ENCODE measurements at regions not wholly inside any gene's neighbourhood (a gene's known extent, or its start where the extent isn't known, plus 50 kb on each side); places are given as distances from the start of the nearest gene placed in this dataset.
"Not testable (repeated sequence)": the region's sequence is repeated elsewhere in the genome, so short reads cannot be mapped to it uniquely, and the experiment has no call there.

DNA sequence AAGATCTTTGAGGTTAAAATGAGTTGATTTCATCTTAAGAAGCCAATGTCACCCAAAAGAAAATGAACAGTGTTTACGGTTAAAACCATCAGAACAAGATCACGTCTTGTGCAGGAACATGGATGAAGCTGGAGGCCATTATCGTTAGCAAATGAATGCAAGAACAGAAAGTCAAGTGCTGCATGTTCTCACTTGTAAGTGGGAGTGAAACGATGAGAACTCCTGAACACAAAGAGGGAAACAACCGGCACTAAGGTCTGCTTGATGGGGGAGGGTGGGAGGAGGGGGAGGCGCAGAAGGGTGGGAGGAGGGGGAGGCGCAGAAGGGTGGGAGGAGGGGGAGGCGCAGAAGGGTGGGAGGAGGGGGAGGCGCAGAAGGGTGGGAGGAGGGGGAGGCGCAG, 214.8 kb upstream of the PRKCQ start:
- not testable (repeated sequence) for H3K27me3 ChIP-seq (replicated peaks); H3K4me3 ChIP-seq; DNase-seq (ENCODE audit: low read depth in 1 of 2, low spot score in 2 of 2); H3K27ac ChIP-seq; H3K9me3 ChIP-seq (replicated peaks); H3K36me3 ChIP-seq; H3K4me1 ChIP-seq (replicated peaks)

DNA sequence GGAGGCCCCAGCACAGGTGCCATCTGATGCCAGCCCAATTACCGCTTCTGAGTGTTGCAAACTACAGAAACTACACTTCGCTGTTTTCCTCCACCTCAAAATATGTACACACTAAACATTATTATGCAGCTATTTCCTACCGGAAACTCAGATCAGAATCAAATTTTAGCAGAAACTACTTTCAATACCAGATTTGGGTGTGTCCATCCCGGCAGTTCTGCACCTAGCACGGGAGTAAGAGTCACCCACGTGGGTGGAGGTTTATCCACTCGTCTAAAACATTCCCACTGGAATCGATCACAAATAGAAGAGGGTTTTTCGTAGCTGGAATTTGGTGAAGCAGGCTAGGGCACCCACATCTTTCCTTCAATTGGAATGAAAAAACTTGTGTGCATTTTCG, 214.4 kb upstream of the PRKCQ start:
- Histone ChIP-seq H3K9me3 (replicated peaks) (no peaks in the 10 kb centered on the region), H3K27ac (no peak overlapping the region), H3K4me3 (no peak overlapping the region), H3K36me3 (peaks cover 7% of the 10 kb centered on the region), H3K4me1 (replicated peaks) (no peaks in the 10 kb centered on the region), H3K27me3 (replicated peaks) (no peaks in the 10 kb centered on the region)
- DNase-seq (ENCODE audit: low read depth in 1 of 2, low spot score in 2 of 2): no peak

GRCh38 chr10:6788731-6789130, 208.7 kb upstream of the PRKCQ start:
- Histone ChIP-seq H3K36me3 (peaks cover 11% of the 10 kb centered on the region), H3K4me1 (replicated peaks) (peaks cover 21% of the 10 kb centered on the region), H3K9me3 (replicated peaks) (no peaks in the 10 kb centered on the region), H3K4me3 (no peak overlapping the region), H3K27ac (no peak overlapping the region), H3K27me3 (replicated peaks) (no peaks in the 10 kb centered on the region)
- no peak for DNase-seq (ENCODE audit: low read depth in 1 of 2, low spot score in 2 of 2)

GRCh38 chr10:6788231-6788630, 208.2 kb upstream of the PRKCQ start:
- Histone ChIP-seq H3K27ac (no peak overlapping the region), H3K36me3 (peaks cover 11% of the 10 kb centered on the region), H3K4me1 (replicated peaks) (peaks cover 24% of the 10 kb centered on the region), H3K4me3 (no peak overlapping the region), H3K27me3 (replicated peaks) (no peaks in the 10 kb centered on the region), H3K9me3 (replicated peaks) (no peaks in the 10 kb centered on the region)
- no peak for DNase-seq (ENCODE audit: low read depth in 1 of 2, low spot score in 2 of 2)

DNA sequence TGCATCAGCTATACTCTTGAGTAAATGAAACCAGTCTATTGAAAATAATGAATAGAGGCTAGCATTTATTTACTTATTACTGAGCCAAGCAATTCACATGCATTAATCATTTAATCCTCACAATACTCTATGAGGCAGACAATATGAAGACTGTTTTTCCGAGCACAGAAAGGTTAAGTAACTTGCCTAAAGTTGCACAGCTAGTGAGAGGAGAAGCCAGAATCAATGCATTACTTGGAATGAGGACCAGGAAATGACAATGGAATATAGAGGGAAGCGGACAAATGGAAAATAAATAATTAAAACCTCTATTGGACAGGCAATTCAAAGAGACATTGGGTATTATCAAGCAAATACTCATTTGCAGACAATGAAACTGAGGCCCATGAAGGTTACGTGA, 207.6 kb upstream of the PRKCQ start:
- H3K36me3 ChIP-seq: peaks cover 14% of the 10 kb centered on the region
- no peaks in the 10 kb centered on the region for H3K9me3 ChIP-seq (replicated peaks)
- no peak overlapping the region for H3K27ac ChIP-seq
- H3K4me3 ChIP-seq: no peak overlapping the region
- peaks cover 24% of the 10 kb centered on the region for H3K4me1 ChIP-seq (replicated peaks)
- DNase-seq (ENCODE audit: low read depth in 1 of 2, low spot score in 2 of 2): no peak
- H3K27me3 ChIP-seq (replicated peaks): no peaks in the 10 kb centered on the region

DNA sequence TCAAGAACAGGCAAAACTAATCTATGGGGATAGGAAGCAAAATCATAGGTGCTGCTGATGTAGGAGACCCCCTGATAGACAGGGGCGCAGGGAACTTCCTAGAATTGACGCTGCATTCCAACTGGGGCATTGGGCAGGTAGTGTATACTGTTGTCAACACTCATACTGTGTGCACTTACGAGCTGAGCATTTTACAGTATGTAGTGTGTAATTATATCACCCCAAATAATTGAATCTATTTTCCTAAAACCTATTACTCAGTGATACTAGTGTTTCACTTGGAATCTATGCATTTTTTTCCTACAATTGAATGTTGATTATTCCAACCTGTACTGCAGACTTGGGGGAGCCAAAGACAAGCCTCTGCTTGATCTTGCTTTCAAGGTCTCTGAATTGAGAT, 207.0 kb upstream of the PRKCQ start:
- Histone ChIP-seq H3K36me3 (peaks cover 18% of the 10 kb centered on the region), H3K4me1 (replicated peaks) (peaks cover 27% of the 10 kb centered on the region), H3K9me3 (replicated peaks) (no peaks in the 10 kb centered on the region), H3K27me3 (replicated peaks) (no peaks in the 10 kb centered on the region), H3K4me3 (no peak overlapping the region), H3K27ac (peak overlapping the region; percentile 52; the same call in 1 of the 2 replicates)
- no peak for DNase-seq (ENCODE audit: low read depth in 1 of 2, low spot score in 2 of 2)

- H3K36me3 ChIP-seq: peaks cover 22% of the 10 kb centered on the region
- H3K4me1 ChIP-seq (replicated peaks): peaks cover 32% of the 10 kb centered on the region
- DNase-seq (ENCODE audit: low read depth in 1 of 2, low spot score in 2 of 2): peak; percentile 61 to 74
- H3K27me3 ChIP-seq (replicated peaks): no peaks in the 10 kb centered on the region
- H3K4me3 ChIP-seq: peak overlapping the region; percentile 20
- H3K27ac ChIP-seq: peak overlapping the region; percentile 52
- H3K9me3 ChIP-seq (replicated peaks): no peaks in the 10 kb centered on the region
Measured at GRCh38 chr10:6786579-6787031, 206.5 kb upstream of the PRKCQ start.

DNA sequence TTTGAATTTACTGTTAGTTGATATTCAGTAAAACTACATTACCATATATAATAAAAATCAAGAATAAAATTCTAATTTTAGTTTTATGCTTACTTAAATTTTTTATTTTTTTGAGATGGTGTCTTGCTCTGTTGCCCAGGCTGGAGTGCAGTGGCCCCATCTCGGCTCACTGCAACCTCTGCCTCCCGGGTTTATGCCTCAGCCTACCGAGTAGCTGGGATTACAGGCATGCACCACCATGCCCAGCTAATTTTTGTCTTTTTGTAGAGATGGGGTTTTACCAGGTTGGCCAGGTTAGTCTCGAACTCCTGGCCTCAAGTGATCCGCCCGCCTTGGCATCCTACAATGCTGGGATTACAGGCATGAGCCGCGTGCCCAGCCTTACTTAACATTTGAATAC, 204.4 kb upstream of the PRKCQ start:
- H3K4me1 ChIP-seq (replicated peaks): peaks cover 48% of the 10 kb centered on the region
- H3K27me3 ChIP-seq (replicated peaks); H3K27ac ChIP-seq; H3K4me3 ChIP-seq; H3K9me3 ChIP-seq (replicated peaks); DNase-seq (ENCODE audit: low read depth in 1 of 2, low spot score in 2 of 2): not testable (repeated sequence)
- H3K36me3 ChIP-seq: peaks cover 15% of the 10 kb centered on the region

GRCh38 chr10:6783471-6783870, 203.4 kb upstream of the PRKCQ start:
- Histone ChIP-seq H3K4me1 (replicated peaks) (peaks cover 52% of the 10 kb centered on the region), H3K4me3 (no peak overlapping the region), H3K36me3 (peaks cover 11% of the 10 kb centered on the region), H3K27ac (no peak overlapping the region), H3K9me3 (replicated peaks) (0 out of 2 replicates have a peak, but pooled peaks cover under 1% of the 10 kb centered on the region), H3K27me3 (replicated peaks) (no peaks in the 10 kb centered on the region)
- DNase-seq (ENCODE audit: low read depth in 1 of 2, low spot score in 2 of 2): no peak

DNA sequence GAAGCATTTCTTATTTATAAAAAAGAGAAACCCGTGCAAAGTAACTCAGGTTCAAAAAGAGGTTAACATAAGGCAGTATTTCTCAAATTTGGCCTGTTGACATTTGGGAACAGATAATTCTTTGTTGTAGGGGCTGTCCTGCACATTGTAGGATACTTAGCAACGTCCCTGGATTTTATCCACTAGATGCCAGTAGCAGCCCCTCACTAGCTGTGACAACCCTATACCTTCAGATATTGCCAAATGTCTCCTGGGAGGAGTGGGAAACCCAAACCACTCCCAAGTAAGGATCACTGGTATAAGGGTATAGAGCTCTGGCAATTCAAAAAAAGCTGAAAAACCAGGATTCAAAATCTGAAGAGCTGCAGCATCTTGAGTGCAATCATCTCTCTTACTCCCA, 202.3 kb upstream of the PRKCQ start:
- no peak for DNase-seq (ENCODE audit: low read depth in 1 of 2, low spot score in 2 of 2)
- Histone ChIP-seq H3K4me3 (no peak overlapping the region), H3K4me1 (replicated peaks) (peaks cover 50% of the 10 kb centered on the region), H3K27me3 (replicated peaks) (no peaks in the 10 kb centered on the region), H3K9me3 (replicated peaks) (0 out of 2 replicates have a peak, but pooled peaks cover 3% of the 10 kb centered on the region), H3K27ac (no peak overlapping the region), H3K36me3 (peaks cover 11% of the 10 kb centered on the region)

- Histone ChIP-seq H3K9me3 (replicated peaks) (0 out of 2 replicates have a peak, but pooled peaks cover 3% of the 10 kb centered on the region), H3K27me3 (replicated peaks) (no peaks in the 10 kb centered on the region), H3K27ac (peak overlapping the region; percentile 98), H3K4me3 (peak overlapping the region; percentile 37), H3K4me1 (replicated peaks) (peaks cover 39% of the 10 kb centered on the region), H3K36me3 (peaks cover 11% of the 10 kb centered on the region)
- no peak for DNase-seq (ENCODE audit: low read depth in 1 of 2, low spot score in 2 of 2)
Measured at GRCh38 chr10:6781133-6781770, 201.2 kb upstream of the PRKCQ start.

DNA sequence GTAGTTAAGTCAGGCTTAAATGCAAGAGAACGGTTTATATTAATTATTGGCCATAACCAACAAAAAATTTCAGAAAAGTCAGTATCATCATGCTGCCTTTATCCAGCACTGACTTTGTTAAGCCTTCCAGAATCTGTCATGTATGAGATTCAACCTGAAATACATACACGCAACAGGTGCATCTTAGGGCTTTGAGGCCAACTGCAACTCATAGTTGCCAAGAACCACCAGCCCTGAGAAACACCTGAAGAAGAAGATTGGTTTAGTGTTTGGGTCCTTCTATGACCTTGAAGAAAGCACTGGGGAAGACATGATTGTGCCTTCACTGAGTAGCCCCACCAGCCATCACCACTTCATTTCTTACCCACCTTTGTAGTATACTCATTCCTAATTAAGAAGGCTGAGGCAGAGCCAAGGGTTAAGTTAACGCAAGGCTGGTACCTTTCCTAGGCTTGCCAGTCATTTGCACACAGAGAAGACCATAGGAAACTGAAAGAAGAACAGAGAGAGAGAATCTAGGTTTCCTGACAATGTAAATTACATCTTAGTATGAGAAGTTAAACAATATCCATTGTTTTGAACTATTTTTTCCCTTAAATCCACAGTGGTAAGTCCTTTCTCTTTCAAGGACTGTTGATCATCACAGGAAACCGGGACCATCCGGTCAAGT, 200.1 kb upstream of the PRKCQ start:
- peak overlapping the region; percentile 37 for H3K4me3 ChIP-seq
- H3K9me3 ChIP-seq (replicated peaks): 0 out of 2 replicates have a peak, but pooled peaks cover 3% of the 10 kb centered on the region
- no peaks in the 10 kb centered on the region for H3K27me3 ChIP-seq (replicated peaks)
- DNase-seq (ENCODE audit: low read depth in 1 of 2, low spot score in 2 of 2): peak in 1 of 2 experiments; percentile 55
- peak overlapping the region; percentile 98 for H3K27ac ChIP-seq
- H3K4me1 ChIP-seq (replicated peaks): peaks cover 31% of the 10 kb centered on the region
- H3K36me3 ChIP-seq: peaks cover 11% of the 10 kb centered on the region

DNA sequence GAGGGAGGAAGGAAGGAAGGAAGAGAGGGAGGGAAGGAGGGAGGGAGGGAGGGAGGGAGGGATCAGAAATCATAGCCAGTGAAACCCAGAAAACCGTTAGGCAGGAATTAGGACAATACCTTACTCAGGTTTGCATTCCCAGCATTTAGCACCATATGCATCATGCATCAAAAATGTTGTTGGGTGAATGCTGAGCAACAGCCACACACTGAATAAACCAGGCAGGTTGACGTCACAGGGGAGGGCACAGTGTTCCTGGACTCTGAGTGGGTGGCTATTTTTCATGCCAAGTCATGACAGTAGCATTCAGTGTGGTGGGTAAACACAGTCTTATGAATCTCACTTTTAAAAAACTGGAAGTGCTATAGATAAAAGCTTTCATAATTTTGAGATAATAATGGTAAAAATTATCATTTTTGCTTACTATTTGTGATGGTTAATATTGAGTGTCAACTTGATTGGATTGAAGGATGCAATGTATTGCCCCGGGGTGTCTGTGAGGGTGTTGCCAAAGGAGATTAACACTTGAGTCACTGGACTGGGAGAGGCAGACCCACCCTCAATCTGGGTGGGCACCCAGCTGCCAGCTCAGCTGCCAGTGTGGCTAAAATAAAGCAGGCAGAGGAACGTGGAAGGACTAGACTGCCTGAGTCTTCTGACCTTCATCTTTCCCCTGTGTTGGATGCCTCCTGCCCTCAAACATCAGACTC, 199.1 kb upstream of the PRKCQ start:
- 0 out of 2 replicates have a peak, but pooled peaks cover 3% of the 10 kb centered on the region for H3K9me3 ChIP-seq (replicated peaks)
- peaks cover 31% of the 10 kb centered on the region for H3K4me1 ChIP-seq (replicated peaks)
- peak overlapping the region; percentile 98 for H3K27ac ChIP-seq
- H3K4me3 ChIP-seq: peak overlapping the region; percentile 37
- no peaks in the 10 kb centered on the region for H3K27me3 ChIP-seq (replicated peaks)
- DNase-seq (ENCODE audit: low read depth in 1 of 2, low spot score in 2 of 2): peak; percentile 97
- H3K36me3 ChIP-seq: peaks cover 11% of the 10 kb centered on the region

GRCh38 chr10:6776170-6776569, 196.1 kb upstream of the PRKCQ start:
- no peak overlapping the region for H3K27ac ChIP-seq
- H3K36me3 ChIP-seq: no peaks in the 10 kb centered on the region
- peaks cover 20% of the 10 kb centered on the region for H3K4me1 ChIP-seq (replicated peaks)
- H3K9me3 ChIP-seq (replicated peaks): 0 out of 2 replicates have a peak, but pooled peaks cover 3% of the 10 kb centered on the region
- H3K4me3 ChIP-seq: no peak overlapping the region
- no peaks in the 10 kb centered on the region for H3K27me3 ChIP-seq (replicated peaks)
- DNase-seq (ENCODE audit: low read depth in 1 of 2, low spot score in 2 of 2): no peak
